BJ (cell line): ENCODE measurements at regions not wholly inside any gene's neighbourhood (a gene's known extent, or its start where the extent isn't known, plus 50 kb on each side); places are given as distances from the start of the nearest gene placed in this dataset.

Experiments used
- CTCF ChIA-PET: fragments of 350-600 bp; formaldehyde crosslinking; extraction: SDS; loops from one replicate; lab custom pipeline; 2021; ENCODE audit warnings: antibody characterized with exemption, inconsistent platforms; lab: Yijun Ruan, JAX
- POLR2A ChIA-PET: fragments of 300-600 bp; sonication (Branson Sonifier 250); formaldehyde crosslinking; extraction: SDS; loops from one replicate; lab custom pipeline; 2021; ENCODE audit warnings: antibody characterized with exemption; lab: Charles Lee
- DNase-seq: peaks from one replicate; pipeline ENCODE4 v3.0.0-alpha.2; 2011; ENCODE audit warnings: low read depth
- H3K27me3 ChIP-seq: 2 replicates; pipeline ENCODE4 v1.6.0; 2011; ENCODE audit warnings: low read length; ENCODE audit not compliant: control insufficient read depth, insufficient read depth
- H3K36me3 ChIP-seq: 2 replicates; pipeline ENCODE4 v1.5.1; 2011; ENCODE audit warnings: low read length; ENCODE audit not compliant: control insufficient read depth, insufficient read depth
- H3K4me3 ChIP-seq: 2 replicates; pipeline ENCODE4 v1.5.1; 2011; ENCODE audit warnings: low read depth, mild to moderate bottlenecking, control low read depth, low read length
- CTCF ChIP-seq: IDR thresholded peaks from 2 replicates; pipeline ENCODE4 v1.5.1; 2011; ENCODE audit warnings: low read depth, mild to moderate bottlenecking, control low read depth, inconsistent platforms, low read length, moderate library complexity; ENCODE audit not compliant: insufficient read depth

GRCh38 chr2:150769421-150769820 lies 282.0 kb upstream of the RND3 start:
- Histone ChIP-seq H3K27me3 (no peaks in the 10 kb centered on the region), H3K4me3 (no peak overlapping the region), H3K36me3 (no peaks in the 10 kb centered on the region)
- TF ChIP-seq CTCF: no peak
- DNase-seq: no peak
- POLR2A ChIA-PET: no interaction called here
- CTCF ChIA-PET: no interaction called here

GRCh38 chr2:150767991-150768746 lies 280.7 kb upstream of the RND3 start:
- ChIA-PET CTCF (interaction anchor here (1.0 kb wide), 1 partner anchor 12 kb away, joined by 3 read pairs; no protein-coding TSS in a partner anchor), POLR2A (no interaction called here)
- Histone ChIP-seq H3K36me3 (no peaks in the 10 kb centered on the region), H3K4me3 (no peak overlapping the region), H3K27me3 (no peaks in the 10 kb centered on the region)
- TF ChIP-seq CTCF: no peak
- no peak for DNase-seq

GRCh38 chr2:150762571-150762970 lies 275.1 kb upstream of the RND3 start:
- CTCF ChIA-PET: interaction anchor here (1.0 to 2.1 kb wide), 2 partner anchors 13 to 14 kb away, joined by 3 to 6 read pairs; no protein-coding TSS in a partner anchor
- H3K4me3 ChIP-seq: no peak overlapping the region
- no peak for DNase-seq
- H3K36me3 ChIP-seq: no peaks in the 10 kb centered on the region
- POLR2A ChIA-PET: no interaction called here
- no peak for TF ChIP-seq CTCF
- H3K27me3 ChIP-seq: no peaks in the 10 kb centered on the region

- TF ChIP-seq CTCF: no peak
- Histone ChIP-seq H3K27me3 (no peaks in the 10 kb centered on the region), H3K36me3 (no peaks in the 10 kb centered on the region), H3K4me3 (no peak overlapping the region)
- ChIA-PET CTCF (interaction anchor here (1.0 to 1.1 kb wide), 3 partner anchors 10 to 16 kb away, joined by 3 read pairs; no protein-coding TSS in a partner anchor), POLR2A (no interaction called here)
- DNase-seq: no peak
Measured at GRCh38 chr2:150759531-150759930, 272.1 kb upstream of the RND3 start.

GRCh38 chr2:150759106-150759505 lies 271.6 kb upstream of the RND3 start:
- TF ChIP-seq CTCF: no peak
- ChIA-PET CTCF (interaction anchor here (1.0 to 1.1 kb wide), 2 partner anchors 10 to 12 kb away, joined by 3 read pairs; no protein-coding TSS in a partner anchor), POLR2A (no interaction called here)
- DNase-seq: no peak
- H3K36me3 ChIP-seq: no peaks in the 10 kb centered on the region
- H3K27me3 ChIP-seq: no peaks in the 10 kb centered on the region
- H3K4me3 ChIP-seq: no peak overlapping the region
